ENCODE measurements at regions not wholly inside any gene's neighbourhood (a gene's known extent, or its start where the extent isn't known, plus 50 kb on each side); places are given as distances from the start of the nearest gene placed in this dataset.

- TF ChIP-seq CTCF (conservative IDR thresholded peaks at IDR 0.05; ENCODE audit: low read depth, low read length) (no peak), EZH2 (IDR thresholded peaks at IDR 0.05; ENCODE audit: low read length, unreplicated experiment) (no peak)
These were observed 282.6 kb upstream of the SMC2 start for GRCh38 chr9:103811462-103811861.
